ENCODE measurements at regions not wholly inside any gene's neighbourhood (a gene's known extent, or its start where the extent isn't known, plus 50 kb on each side); places are given as distances from the start of the nearest gene placed in this dataset.

- Histone ChIP-seq H3K4me1 (replicated peaks in 1 of 2) (peaks cover 0 to 2% of the 10 kb centered on the region in 2 donors), H3K4me3 (peak overlapping the region in 3 of 5 donors; percentile 6 to 49 (median 6)), H3K27ac (no peak overlapping the region)
- 9 to 33% (median 19%) methylated on average over 1 to 14 of the region's 14 CpGs for WGBS, 10 experiments
- ATAC-seq (replicated peaks in 6 of 8): no peak
- in situ Hi-C loops (cut with MboI; ENCODE audit: low pct_unique_long_range_greater_than_20kb in 2 of 9, low sequenced_read_pairs in 9 of 9, unreplicated experiment in 9 of 9): loop anchor here in 7 of 9 experiments (10.0 to 25.0 kb wide), 6 partner anchors 774 to 1299 kb away; no protein-coding TSS in a partner anchor
Measured at GRCh38 chr11:16611401-16611921, 127.0 kb upstream of the C11orf58 start.

GRCh38 chr11:16610738-16611388 is 127.6 kb upstream of the C11orf58 start:
- no peak overlapping the region for H3K4me3 ChIP-seq
- in situ Hi-C loops (cut with MboI; ENCODE audit: low pct_unique_long_range_greater_than_20kb in 2 of 9, low sequenced_read_pairs in 9 of 9, unreplicated experiment in 9 of 9): loop anchor here in 7 of 9 experiments (10.0 to 25.0 kb wide), 6 partner anchors 774 to 1299 kb away; no protein-coding TSS in a partner anchor
- 19 to 74% (median 42%) methylated on average over 4 to 19 of the region's 39 CpGs; no CpG with 5 or more reads in 2 of the 10 experiments for WGBS, 10 experiments
- H3K4me1 ChIP-seq (replicated peaks in 1 of 2): peaks cover 0 to 2% of the 10 kb centered on the region in 2 donors
- no peak overlapping the region for H3K27ac ChIP-seq
- no peak for ATAC-seq (replicated peaks in 6 of 8)

GRCh38 chr11:16610213-16610737 is 128.2 kb upstream of the C11orf58 start:
- peaks cover 0 to 2% of the 10 kb centered on the region in 2 donors for H3K4me1 ChIP-seq (replicated peaks in 1 of 2)
- in situ Hi-C loops (cut with MboI; ENCODE audit: low pct_unique_long_range_greater_than_20kb in 2 of 9, low sequenced_read_pairs in 9 of 9, unreplicated experiment in 9 of 9): loop anchor here in 7 of 9 experiments (10.0 to 25.0 kb wide), 6 partner anchors 773 to 1298 kb away; no protein-coding TSS in a partner anchor
- no peak for ATAC-seq (replicated peaks in 6 of 8)
- no peak overlapping the region for H3K27ac ChIP-seq
- WGBS, 10 experiments: 22 to 78% (median 61%) methylated on average over 9 to 14 of the region's 23 CpGs; no CpG with 5 or more reads in 1 of the 10 experiments
- H3K4me3 ChIP-seq: no peak overlapping the region

GRCh38 chr11:16609769-16610168 is 128.7 kb upstream of the C11orf58 start:
- Histone ChIP-seq H3K4me3 (no peak overlapping the region), H3K4me1 (replicated peaks in 1 of 2) (peaks cover 0 to 2% of the 10 kb centered on the region in 2 donors), H3K27ac (no peak overlapping the region)
- in situ Hi-C loops (cut with MboI; ENCODE audit: low pct_unique_long_range_greater_than_20kb in 2 of 9, low sequenced_read_pairs in 9 of 9, unreplicated experiment in 9 of 9): loop anchor here in 7 of 9 experiments (10.0 to 25.0 kb wide), 6 partner anchors 772 to 1297 kb away; no protein-coding TSS in a partner anchor
- WGBS, 10 experiments: 5 to 100% (median 59%) methylated on average over 1 to 3 of the region's 3 CpGs; no CpG with 5 or more reads in 5 of the 10 experiments
- ATAC-seq (replicated peaks in 6 of 8): no peak

- peak overlapping the region; percentile 51 to 68 (median 57) for H3K4me3 ChIP-seq
- in situ Hi-C loops (cut with MboI; ENCODE audit: low pct_unique_long_range_greater_than_20kb in 2 of 9, low sequenced_read_pairs in 9 of 9, unreplicated experiment in 9 of 9): loop anchor here in 7 of 9 experiments (25.0 kb wide), 5 partner anchors 771 to 1296 kb away; no protein-coding TSS in a partner anchor
- 0 to 54% (median 14%) methylated on average over 3 to 15 of the region's 25 CpGs for WGBS, 10 experiments
- peaks cover 2 to 10% of the 10 kb centered on the region in 2 donors for H3K4me1 ChIP-seq (replicated peaks in 1 of 2)
- ATAC-seq (replicated peaks in 6 of 8): peak in 6 of 8 experiments; percentile 7 to 60 (median 47)
- no peak overlapping the region for H3K27ac ChIP-seq
Measured at GRCh38 chr11:16607675-16608644, 130.5 kb upstream of the C11orf58 start.

GRCh38 chr11:16606784-16607674 is 131.4 kb upstream of the C11orf58 start:
- Histone ChIP-seq H3K27ac (peak overlapping the region in 1 of 2 donors; percentile 62), H3K4me3 (peak overlapping the region; percentile 51 to 68 (median 57)), H3K4me1 (replicated peaks in 1 of 2) (peaks cover under 1 to 10% of the 10 kb centered on the region in 2 donors)
- 0 to 3% (median 2%) methylated on average over 1 to 9 of the region's 81 CpGs; no CpG with 5 or more reads in 7 of the 10 experiments for WGBS, 10 experiments
- in situ Hi-C loops (cut with MboI; ENCODE audit: low pct_unique_long_range_greater_than_20kb in 2 of 9, low sequenced_read_pairs in 9 of 9, unreplicated experiment in 9 of 9): loop anchor here in 7 of 9 experiments (25.0 kb wide), 5 partner anchors 770 to 1295 kb away; no protein-coding TSS in a partner anchor
- peak in 6 of 8 experiments; percentile 9 to 44 (median 37) for ATAC-seq (replicated peaks in 6 of 8)

GRCh38 chr11:16605894-16606783 is 132.3 kb upstream of the C11orf58 start:
- Histone ChIP-seq H3K27ac (peak overlapping the region in 1 of 2 donors; percentile 62), H3K4me3 (peak overlapping the region; percentile 51 to 68 (median 57)), H3K4me1 (replicated peaks in 1 of 2) (peaks cover 0 to 10% of the 10 kb centered on the region in 2 donors)
- ATAC-seq (replicated peaks in 6 of 8): peak; percentile 43 to 75 (median 60)
- in situ Hi-C loops (cut with MboI; ENCODE audit: low pct_unique_long_range_greater_than_20kb in 2 of 9, low sequenced_read_pairs in 9 of 9, unreplicated experiment in 9 of 9): loop anchor here in 7 of 9 experiments (25.0 kb wide), 5 partner anchors 769 to 1294 kb away; no protein-coding TSS in a partner anchor
- 0 to 6% (median 2%) methylated on average over 4 to 27 of the region's 36 CpGs for WGBS, 10 experiments

- Histone ChIP-seq H3K27ac (peak overlapping the region in 1 of 2 donors; percentile 2), H3K4me1 (replicated peaks in 1 of 2) (peaks cover 0 to 10% of the 10 kb centered on the region in 2 donors), H3K4me3 (peak overlapping the region; percentile 51 to 68 (median 57))
- in situ Hi-C loops (cut with MboI; ENCODE audit: low pct_unique_long_range_greater_than_20kb in 2 of 9, low sequenced_read_pairs in 9 of 9, unreplicated experiment in 9 of 9): loop anchor here in 7 of 9 experiments (25.0 kb wide), 5 partner anchors 768 to 1293 kb away; no protein-coding TSS in a partner anchor
- peak in 3 of 8 experiments; percentile 1 to 12 (median 3) for ATAC-seq (replicated peaks in 6 of 8)
- WGBS, 10 experiments: 0 to 60% (median 0%) methylated on average over 1 to 9 of the region's 32 CpGs; no CpG with 5 or more reads in 5 of the 10 experiments
Measured at GRCh38 chr11:16605389-16605893, 133.0 kb upstream of the C11orf58 start.

GRCh38 chr11:16604794-16605388 is 133.6 kb upstream of the C11orf58 start:
- WGBS, 10 experiments: 0 to 7% (median 1%) methylated on average over 1 to 14 of the region's 57 CpGs; no CpG with 5 or more reads in 4 of the 10 experiments
- H3K4me1 ChIP-seq (replicated peaks in 1 of 2): peaks cover 0 to 10% of the 10 kb centered on the region in 2 donors
- peak; percentile 17 to 60 (median 54) for ATAC-seq (replicated peaks in 6 of 8)
- H3K27ac ChIP-seq: peak overlapping the region in 1 of 2 donors; percentile 2
- H3K4me3 ChIP-seq: peak overlapping the region; percentile 51 to 68 (median 57)
- in situ Hi-C loops (cut with MboI; ENCODE audit: low pct_unique_long_range_greater_than_20kb in 2 of 9, low sequenced_read_pairs in 9 of 9, unreplicated experiment in 9 of 9): loop anchor here in 7 of 9 experiments (25.0 kb wide), 5 partner anchors 768 to 1293 kb away; no protein-coding TSS in a partner anchor
